HG03469 (cell line): ENCODE measurements at regions not wholly inside any gene's neighbourhood (a gene's known extent, or its start where the extent isn't known, plus 50 kb on each side); places are given as distances from the start of the nearest gene placed in this dataset.

Experiments
- ATAC-seq: cut with Tn5 transposase; IDR thresholded peaks from one replicate; pipeline ENCODE4 v1.9.1; 2021; ENCODE audit warnings: mild to moderate bottlenecking, moderate library complexity, moderate number of reproducible peaks; ENCODE audit not compliant: unreplicated experiment

DNA sequence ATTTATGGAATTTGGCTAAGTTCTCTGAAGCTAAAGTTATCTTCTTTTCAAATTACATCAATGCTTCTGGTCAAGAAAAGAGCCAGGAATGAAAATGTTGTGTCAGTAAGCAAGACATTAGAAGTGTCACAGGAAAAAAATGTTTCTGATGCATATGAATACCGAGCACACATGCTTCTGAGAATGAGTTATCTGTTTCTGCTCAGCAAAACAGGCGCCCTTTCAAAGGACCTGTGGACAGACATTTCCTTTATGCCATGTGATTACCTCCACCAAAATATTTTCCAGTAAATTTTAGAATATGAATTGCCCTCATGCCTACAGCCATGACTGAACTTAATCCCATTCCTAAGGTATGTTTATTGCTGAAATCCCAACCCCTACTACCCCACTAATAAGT is 55.4 kb upstream of the RNF180 start:
- ATAC-seq, result no peak

DNA sequence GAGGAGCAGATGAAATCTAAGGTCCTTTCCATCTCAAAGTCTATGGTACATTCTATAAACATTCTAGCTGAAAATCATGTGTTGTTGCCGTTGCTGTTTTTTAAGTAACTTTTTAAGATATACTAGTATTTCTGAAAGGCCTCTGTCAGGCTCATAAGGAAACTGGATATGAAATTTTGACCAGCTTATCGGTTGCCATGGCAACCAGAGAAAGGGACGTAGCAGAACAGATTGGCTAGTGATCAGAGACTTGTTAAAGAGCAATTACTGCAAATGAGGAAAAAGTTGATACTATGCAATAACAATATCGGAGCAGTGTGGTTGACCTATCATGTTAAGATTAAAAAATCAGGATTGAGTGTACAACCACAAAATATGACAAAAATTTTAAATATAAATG is 57.0 kb upstream of the RNF180 start:
- no peak for ATAC-seq

DNA sequence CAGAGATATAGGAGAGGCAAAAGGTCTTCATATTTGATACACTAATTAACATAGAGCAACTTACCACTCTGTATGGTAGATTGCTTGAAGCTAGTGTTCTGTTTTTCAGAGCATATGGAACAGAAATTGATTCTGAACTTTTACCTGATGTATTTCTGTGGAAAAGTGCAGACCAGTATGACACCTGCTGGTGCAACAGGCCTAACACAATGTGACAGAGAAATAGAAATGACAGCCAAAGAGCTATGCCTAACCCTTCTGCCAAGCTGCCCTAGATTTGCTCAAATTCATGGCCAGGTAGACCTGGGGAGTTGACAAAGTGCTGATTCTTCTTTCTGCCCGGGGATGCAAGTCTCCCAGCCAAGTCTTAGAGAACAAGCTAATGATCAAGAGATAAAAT is 65.4 kb upstream of the RNF180 start:
- no peak for ATAC-seq

GRCh38 chr5:64096771-64097170 is 68.9 kb upstream of the RNF180 start:
- no peak for ATAC-seq

GRCh38 chr5:64077589-64077988 is 88.1 kb upstream of the RNF180 start:
- no peak for ATAC-seq

GRCh38 chr5:64074533-64074932 is 91.1 kb upstream of the RNF180 start:
- ATAC-seq, result peak; percentile 82

GRCh38 chr5:64069486-64069885 is 96.2 kb upstream of the RNF180 start:
- ATAC-seq, result no peak

DNA sequence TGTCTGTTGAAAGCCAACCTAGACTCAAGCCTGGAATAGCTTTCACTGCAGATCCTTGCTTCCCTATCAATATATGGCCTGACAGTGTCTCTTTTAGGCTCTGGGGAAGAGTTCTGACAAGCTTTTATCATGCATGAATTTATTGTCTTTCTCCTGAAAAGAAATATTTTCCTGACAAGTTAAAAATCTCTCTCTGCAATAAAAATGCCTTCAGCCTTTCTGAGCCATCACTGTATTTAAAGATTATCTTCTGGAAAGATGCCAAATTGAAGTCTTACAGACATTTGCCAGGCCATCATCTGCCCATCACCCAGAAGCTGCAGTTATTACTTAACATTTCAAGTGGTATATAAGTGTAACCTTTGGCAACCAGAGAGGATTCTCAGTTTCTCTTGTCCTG is 88.1 kb upstream of the HTR1A start:
- ATAC-seq, result no peak

DNA sequence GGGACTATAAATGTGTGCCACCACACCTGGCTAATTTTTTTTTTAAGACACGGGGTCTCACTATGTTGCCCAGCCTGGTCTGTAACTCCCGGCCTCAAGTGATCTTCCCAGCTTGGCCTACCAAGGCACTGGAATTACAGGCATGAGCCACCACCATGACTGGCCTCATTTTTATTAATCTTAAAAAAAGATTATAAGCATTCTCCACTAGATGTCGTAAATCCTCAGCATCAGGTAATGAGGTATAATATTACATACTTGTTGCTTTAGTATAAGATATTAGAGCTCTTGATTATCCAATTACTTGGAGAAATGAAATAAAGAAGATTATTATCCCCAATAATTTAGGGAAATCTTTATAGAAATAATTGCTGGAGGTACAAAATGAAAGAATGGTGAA is 78.2 kb upstream of the HTR1A start:
- no peak for ATAC-seq

DNA sequence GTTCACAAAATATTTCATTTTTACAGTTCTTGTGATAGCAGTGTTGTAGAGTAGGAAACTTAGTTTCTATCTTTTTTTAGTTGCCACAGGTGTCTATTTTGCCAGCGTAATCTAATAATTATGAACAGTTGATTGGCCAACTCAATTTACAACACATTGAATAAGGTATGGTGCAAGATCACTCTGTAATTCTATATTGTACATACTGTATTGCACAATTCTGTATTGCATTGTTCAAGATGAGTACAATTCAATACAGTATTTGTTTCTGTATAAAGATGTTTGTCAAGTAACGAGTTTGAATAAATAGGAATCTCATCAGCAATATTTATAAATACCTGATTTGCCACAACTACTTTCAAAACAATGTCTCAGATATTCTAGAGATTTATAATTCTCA is 64.2 kb upstream of the HTR1A start:
- ATAC-seq, result no peak

DNA sequence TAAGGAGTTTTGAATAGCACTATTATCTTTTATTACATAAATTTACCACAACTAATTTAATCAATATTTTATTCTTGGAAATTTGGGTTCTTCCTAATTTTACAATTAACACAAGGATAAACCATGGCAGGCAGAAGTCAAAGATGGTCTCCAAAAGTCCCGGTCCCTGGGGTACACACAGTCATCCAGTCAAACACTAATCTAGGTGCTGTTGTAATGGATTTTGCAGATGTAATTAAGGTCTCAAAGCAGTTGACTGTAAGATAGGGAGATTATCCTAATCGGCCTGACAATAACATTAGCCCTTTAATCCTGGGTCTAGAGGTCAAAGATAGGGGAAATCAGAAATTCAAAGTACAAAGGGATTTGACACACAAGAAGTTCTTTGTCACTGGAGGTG is 57.5 kb upstream of the HTR1A start:
- no peak for ATAC-seq

DNA sequence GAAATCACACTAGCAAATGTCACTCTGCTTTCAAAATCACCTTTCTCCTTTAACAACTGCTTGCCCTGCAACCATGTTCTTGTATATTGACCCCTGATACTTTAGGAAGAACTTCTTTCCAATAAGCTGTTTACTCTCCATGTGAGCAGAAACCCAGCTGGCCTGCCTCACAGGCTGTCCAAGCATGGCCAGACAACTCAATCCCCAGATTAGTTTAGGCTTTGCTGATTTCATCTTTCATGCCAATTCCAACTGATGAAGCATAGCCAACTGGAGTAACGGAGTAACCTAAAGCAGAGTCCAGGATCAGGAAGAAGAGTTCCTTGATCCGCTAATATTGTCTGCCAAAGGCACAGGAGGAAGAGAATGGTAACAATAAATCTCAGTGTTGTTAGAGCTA is 56.7 kb upstream of the HTR1A start:
- no peak for ATAC-seq

DNA sequence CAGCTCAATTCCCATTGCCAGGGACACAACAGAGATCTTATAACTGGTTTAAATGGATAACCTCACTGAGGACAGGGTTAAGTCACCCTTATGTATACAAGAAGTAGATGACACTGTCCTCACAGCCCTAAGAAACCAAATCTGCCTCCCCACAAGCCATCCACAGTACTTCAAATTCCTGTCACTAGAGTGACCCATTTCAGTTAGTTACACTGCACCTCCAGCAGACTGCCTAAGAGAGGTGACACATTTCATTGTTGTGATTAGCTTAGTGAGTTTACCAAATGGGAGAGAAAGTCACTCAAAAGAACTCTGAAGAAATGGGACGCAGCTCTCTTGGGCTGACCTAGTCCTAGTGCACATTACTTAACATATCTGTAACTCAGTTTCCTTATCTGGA is 53.6 kb upstream of the HTR1A start:
- ATAC-seq, result no peak
